Loucy (cell line): ENCODE measurements at regions not wholly inside any gene's neighbourhood (a gene's known extent, or its start where the extent isn't known, plus 50 kb on each side); places are given as distances from the start of the nearest gene placed in this dataset.

Experiments
- EZH2phosphoT487 ChIP-seq: fragments of 200-600 bp; IDR thresholded peaks from 2 replicates; pipeline ENCODE4 v1.6.1; 2018; ENCODE audit warnings: antibody characterized with exemption, mild to moderate bottlenecking, moderate library complexity, borderline replicate concordance
- TF ChIP-seq, protein P1 (sequence below): fragments of 200-600 bp; sonication (generic); conservative IDR thresholded peaks from 2 replicates; pipeline ENCODE4 v1.5.1; 2014; ENCODE audit warnings: mild to moderate bottlenecking, antibody characterized with exemption, low read length

- TF ChIP-seq, protein P1, sequence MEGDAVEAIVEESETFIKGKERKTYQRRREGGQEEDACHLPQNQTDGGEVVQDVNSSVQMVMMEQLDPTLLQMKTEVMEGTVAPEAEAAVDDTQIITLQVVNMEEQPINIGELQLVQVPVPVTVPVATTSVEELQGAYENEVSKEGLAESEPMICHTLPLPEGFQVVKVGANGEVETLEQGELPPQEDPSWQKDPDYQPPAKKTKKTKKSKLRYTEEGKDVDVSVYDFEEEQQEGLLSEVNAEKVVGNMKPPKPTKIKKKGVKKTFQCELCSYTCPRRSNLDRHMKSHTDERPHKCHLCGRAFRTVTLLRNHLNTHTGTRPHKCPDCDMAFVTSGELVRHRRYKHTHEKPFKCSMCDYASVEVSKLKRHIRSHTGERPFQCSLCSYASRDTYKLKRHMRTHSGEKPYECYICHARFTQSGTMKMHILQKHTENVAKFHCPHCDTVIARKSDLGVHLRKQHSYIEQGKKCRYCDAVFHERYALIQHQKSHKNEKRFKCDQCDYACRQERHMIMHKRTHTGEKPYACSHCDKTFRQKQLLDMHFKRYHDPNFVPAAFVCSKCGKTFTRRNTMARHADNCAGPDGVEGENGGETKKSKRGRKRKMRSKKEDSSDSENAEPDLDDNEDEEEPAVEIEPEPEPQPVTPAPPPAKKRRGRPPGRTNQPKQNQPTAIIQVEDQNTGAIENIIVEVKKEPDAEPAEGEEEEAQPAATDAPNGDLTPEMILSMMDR: no peak
- no peak for TF ChIP-seq EZH2phosphoT487
Observed at GRCh38 chr14:105702275-105702817, 176.0 kb downstream of the TMEM121 start.
